ENCODE measurements at regions not wholly inside any gene's neighbourhood (a gene's known extent, or its start where the extent isn't known, plus 50 kb on each side); places are given as distances from the start of the nearest gene placed in this dataset.

DNA sequence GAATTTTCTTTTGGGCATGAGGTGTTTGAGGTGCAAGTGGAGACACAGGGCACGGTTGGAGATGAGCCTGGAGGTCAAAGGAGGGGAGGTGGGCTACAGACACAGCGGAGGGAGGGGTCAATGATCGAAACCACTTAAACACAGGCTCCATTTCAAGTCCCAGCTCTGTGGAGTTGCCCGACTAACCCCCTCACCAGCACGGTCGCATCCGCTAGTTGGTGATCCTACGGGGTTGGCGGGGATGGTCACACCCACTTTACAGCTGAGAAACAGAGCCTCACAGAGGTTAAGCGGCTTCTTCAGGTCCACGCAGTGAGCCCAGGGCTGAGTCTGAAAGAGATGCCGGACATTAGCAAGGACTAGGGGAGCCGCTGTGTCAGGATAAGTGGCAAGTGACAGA is 60.1 kb upstream of the RUNX3 start:
- no peak for DNase-seq (ENCODE audit: low read depth in 2 of 3, low spot score in 2 of 3)

DNA sequence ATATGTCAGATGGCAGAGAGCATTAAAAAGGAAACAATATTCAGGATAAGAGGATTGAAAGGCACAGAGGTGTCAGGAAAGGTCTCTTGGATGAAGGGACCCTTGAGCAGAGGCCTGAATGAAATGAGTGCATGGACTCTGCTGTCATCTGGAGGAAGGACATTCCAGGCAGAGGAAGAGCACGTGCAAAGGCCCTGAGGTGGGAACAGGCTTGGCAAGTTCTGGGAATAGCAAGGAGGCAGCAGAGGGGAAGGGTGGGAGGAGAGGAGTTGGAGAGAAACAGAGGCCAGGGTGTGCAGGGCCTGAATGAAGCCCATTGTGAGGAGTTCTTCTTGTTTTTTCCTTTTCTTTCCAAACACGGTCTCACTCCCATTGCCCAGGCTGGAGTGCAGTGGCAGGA is 59.0 kb upstream of the RUNX3 start:
- no peak for DNase-seq (ENCODE audit: low read depth in 2 of 3, low spot score in 2 of 3)

DNA sequence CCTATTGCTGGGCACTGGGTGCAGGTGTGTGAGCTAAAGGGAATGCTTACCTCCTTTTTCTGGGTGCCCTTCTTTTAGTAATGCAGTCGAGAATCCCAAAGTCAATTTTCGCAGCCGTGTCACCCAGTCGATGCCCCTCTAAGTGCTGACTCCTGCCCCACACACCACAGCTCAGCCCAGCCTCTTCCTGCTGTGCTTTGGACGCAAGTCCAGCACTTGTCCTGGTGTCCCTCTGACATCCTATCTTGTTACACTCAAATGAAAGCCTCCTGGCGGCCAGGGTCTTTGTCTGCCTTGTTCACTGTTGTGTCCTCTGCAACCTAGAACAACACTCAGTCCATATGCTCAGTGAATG is 58.5 kb upstream of the RUNX3 start:
- DNase-seq (ENCODE audit: low read depth in 2 of 3, low spot score in 2 of 3) = no peak

DNA sequence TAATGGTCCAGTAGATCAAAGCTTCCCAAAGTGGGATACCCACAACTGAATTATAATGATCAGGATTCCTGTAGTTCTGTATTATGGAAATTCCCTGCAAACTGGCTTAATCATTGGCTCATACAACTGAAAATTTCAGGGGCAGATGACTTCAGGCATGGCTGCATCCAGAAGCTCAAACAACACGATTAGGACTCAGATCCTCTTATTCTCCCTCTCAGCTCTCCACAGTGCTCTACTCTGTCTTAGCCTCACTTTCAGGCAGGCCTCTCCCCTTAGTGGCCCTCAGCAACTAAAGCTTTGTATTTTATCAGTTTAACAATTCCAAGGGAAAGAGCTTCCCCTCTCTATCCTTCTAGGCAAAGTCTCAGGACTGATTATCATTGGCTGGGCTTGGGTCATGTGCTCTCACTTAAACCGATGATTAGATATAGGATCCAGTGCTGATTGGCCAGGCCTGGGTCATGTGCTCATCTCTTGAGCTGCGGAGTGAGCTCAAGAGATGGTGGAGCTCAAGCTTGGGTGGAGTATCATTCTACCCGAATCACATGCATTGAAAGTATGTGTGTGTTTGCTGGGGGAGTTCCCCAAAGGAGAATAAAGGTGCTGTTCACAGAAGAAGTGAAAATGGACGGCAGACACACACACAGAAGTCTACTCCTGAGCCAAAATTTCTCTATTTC is 57.9 kb upstream of the RUNX3 start:
- DNase-seq (ENCODE audit: low read depth in 2 of 3, low spot score in 2 of 3) = no peak

DNA sequence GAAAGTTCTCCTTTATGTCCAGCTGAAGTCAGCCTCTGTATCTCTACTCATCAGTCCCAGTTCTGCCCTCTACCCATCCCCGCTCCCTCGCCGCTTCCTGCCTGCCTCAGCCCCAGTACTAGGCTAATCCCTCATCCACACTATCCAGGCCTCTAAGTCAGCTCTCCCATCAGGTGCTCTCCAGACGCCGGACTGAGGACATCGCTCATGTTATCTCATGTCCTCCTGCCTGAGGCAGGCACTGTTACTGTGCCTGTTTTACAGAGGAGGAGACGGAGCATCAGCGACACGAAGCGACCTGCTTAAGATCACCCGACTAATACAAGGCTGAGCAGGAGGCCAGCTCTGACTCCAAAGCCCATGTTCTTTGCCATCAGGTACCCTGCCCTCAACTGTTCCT is 57.3 kb upstream of the RUNX3 start:
- DNase-seq (ENCODE audit: low read depth in 2 of 3, low spot score in 2 of 3) = no peak

DNA sequence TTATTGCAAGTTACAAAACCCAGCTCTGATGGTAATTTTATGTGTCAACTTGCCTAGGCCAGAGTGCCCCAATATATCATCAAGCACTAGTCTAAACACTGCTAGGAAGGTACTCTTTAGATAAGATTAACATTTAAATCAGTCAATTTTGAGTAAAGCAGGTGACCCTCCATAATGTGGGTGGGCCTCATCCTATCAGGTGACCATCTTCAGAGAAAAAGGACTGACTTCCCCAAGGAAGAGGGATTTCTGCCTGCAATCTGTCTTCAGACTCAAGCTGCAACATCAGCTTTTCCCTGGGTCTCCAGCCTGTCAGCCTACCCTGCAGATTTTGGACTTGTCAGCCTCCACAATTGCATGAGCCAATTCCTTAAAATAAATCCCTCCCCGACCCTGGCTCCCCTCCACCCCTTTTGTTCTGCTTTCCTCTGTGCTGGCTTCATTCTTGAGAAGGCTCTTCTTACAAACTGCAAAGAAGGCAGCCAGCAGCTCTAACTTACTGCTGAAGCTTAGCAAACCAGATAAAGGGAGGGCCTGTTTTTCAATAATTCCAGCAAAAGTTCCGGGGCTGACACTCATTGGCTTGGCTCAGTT is 56.4 kb upstream of the RUNX3 start:
- DNase-seq (ENCODE audit: low read depth in 2 of 3, low spot score in 2 of 3) = no peak

GRCh38 chr1:24985737-24986136 is 55.7 kb upstream of the RUNX3 start:
- no peak for DNase-seq (ENCODE audit: low read depth in 2 of 3, low spot score in 2 of 3)

DNA sequence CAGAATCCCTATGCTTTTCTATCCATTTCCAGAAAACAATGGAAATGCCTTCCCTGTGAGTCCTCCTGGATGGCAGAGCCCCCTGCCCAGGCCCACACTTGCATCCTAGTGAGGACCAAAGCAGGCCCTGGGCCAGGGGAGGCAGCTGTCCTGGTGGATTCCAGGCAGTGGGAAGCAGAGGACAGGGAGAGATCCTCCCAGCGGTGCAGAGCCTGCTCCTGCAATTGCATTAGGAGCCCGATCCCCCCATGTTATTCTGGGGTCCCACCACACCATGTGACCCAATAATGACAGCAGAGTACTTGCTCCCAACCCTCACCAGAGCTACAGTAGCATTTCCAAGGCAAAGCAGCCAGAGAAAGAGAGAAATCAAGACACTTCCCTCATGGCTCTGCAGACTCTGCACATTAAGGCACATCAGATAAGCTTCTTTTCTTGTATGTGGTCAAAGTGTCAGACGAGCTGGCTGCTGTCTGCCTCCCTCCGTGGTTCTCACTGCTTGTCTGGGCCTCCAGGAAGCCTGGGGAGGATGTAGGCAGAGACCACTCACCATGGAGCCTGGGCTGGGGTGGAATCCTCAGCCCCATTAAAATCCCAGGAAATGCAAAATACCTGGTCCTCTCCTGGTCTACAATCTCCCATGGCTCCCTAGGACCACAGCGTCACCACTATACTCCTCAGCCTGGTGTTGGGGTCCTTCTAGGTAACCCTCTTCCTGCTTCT is 54.9 kb upstream of the RUNX3 start:
- no peak for DNase-seq (ENCODE audit: low read depth in 2 of 3, low spot score in 2 of 3)

DNA sequence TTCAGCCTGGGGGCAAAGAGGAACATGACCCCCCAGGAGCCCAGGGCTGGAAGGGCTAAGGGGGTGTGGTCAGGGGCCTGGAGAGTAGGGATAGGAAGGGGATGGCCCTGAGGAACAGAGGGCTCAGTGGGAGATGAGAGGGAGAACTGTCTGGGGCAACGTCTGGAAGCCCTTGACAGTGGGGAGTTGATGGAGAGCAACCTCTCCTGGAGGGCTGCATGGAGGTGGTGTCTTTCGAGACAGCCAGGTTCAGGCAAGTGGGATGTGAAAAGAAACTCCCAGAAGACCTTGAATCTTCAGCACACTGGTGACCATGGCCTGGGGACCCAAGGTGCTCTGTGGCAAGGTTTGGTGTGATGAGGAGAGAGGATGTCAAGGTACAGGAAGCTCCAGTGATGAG is 54.2 kb upstream of the RUNX3 start:
- no peak for DNase-seq (ENCODE audit: low read depth in 2 of 3, low spot score in 2 of 3)

GRCh38 chr1:24983006-24983680 is 53.1 kb upstream of the RUNX3 start:
- DNase-seq (ENCODE audit: low read depth in 2 of 3, low spot score in 2 of 3) = no peak

- no peak for DNase-seq (ENCODE audit: low read depth in 2 of 3, low spot score in 2 of 3)
Measured at GRCh38 chr1:24981631-24982005, 51.5 kb upstream of the RUNX3 start.

DNA sequence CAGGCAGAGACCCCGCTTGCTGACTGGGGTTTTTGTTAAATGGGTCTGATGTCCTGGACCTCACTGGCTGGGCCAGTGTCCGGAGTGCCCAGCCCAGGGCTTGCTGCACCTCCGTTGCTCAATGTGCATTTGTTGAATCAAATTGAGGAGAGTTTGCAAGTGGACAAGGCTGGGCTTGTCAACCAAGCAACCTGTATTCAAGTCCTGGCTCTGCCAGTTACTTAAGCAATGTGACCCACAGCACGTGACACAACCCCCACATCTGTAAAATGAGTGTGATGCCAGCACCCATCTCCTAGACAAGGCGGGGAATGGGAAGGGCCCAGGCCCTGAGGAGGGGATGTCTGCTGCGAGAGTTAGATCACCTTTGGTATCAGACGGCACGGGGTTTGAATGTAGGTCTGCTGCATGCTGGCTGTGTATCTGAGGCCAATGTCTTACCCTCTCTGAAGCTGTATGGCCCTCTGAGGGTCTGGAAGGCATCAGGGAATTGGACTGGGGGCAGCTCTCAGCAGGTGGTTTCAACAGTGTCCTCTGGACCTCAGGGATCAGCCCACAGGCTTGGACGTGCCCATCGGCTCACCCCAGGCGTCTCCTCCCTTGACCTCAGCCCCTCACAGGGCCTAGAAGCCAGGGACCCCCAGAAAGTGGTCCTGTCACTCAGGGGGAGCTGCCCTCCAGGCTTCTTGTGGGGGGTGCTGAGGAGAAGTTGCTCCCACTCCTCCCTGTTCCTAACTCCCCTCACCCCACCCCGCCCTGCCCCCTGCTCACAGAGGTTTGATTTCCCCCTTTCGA is 51.0 kb upstream of the RUNX3 start:
- no peak for DNase-seq (ENCODE audit: low read depth in 2 of 3, low spot score in 2 of 3)
